IMR-90 (cell line): ENCODE measurements at regions not wholly inside any gene's neighbourhood (a gene's known extent, or its start where the extent isn't known, plus 50 kb on each side); places are given as distances from the start of the nearest gene placed in this dataset.

Experiments
- ATAC-seq: fragments of 200-7000 bp; cut with Tn5 transposase; 2 replicates; pipeline ENCODE4 v1.9.1; 2020; ENCODE audit warnings: low read depth, mild to moderate bottlenecking, moderate library complexity
- BruUV-seq: library from RNA; stranded (reverse); fragments of 400-500 nt; replicated peaks from 2 replicates; lab custom pipeline; 2021; lab: Mats Ljungman, UMichigan
- CTCF ChIA-PET: fragments of 300-600 bp; formaldehyde crosslinking; extraction: SDS; loops from one replicate; lab custom pipeline; 2021; ENCODE audit warnings: antibody characterized with exemption; lab: Yijun Ruan, JAX
- POLR2A ChIA-PET: fragments of 300-600 bp; sonication (Branson Sonifier 250); formaldehyde crosslinking; loops from one replicate; lab custom pipeline; 2022; ENCODE audit warnings: antibody characterized with exemption; ENCODE audit not compliant: unreplicated experiment; lab: Charles Lee
- DNase-seq: peaks from one replicate; pipeline ENCODE4 v3.0.0; 2013
- H2AFZ ChIP-seq: replicated peaks from 2 replicates; pipeline ENCODE3; 2013; ENCODE audit warnings: low read length, mild to moderate bottlenecking; ENCODE audit not compliant: poor library complexity
- H2AK5ac ChIP-seq: 2 replicates; pipeline ENCODE4 v1.6.1; 2013; ENCODE audit warnings: low read depth, low read length, inconsistent platforms
- H2AK9ac ChIP-seq: replicated peaks from 2 replicates; pipeline ENCODE3; 2013; ENCODE audit warnings: mild to moderate bottlenecking, low read depth, low read length, moderate library complexity; ENCODE audit not compliant: poor library complexity
- H2BK120ac ChIP-seq: 2 replicates; pipeline ENCODE4 v1.6.1; 2013; ENCODE audit warnings: low read depth, low read length, inconsistent platforms
- H2BK15ac ChIP-seq: 3 replicates; pipeline ENCODE4 v1.6.1; 2013; ENCODE audit warnings: low read depth, low read length, inconsistent platforms
- H2BK20ac ChIP-seq: 2 replicates; pipeline ENCODE4 v1.6.1; 2013; ENCODE audit warnings: low read depth, mild to moderate bottlenecking, inconsistent platforms, low read length, moderate library complexity
- H2BK5ac ChIP-seq: 2 replicates; pipeline ENCODE4 v1.6.1; 2013; ENCODE audit warnings: mild to moderate bottlenecking, low read depth, low read length, inconsistent platforms; ENCODE audit not compliant: poor library complexity, severe bottlenecking
- H3K14ac ChIP-seq: replicated peaks from 2 replicates; pipeline ENCODE4 v1.6.1; 2013; ENCODE audit warnings: low read depth, low read length, inconsistent platforms
- H3K18ac ChIP-seq: 2 replicates; pipeline ENCODE4 v1.6.1; 2013; ENCODE audit warnings: low read depth, low read length, control low read depth
- H3K23ac ChIP-seq: 2 replicates; pipeline ENCODE4 v1.6.1; 2013; ENCODE audit warnings: low read depth, low read length, inconsistent platforms
- H3K27ac ChIP-seq: 2 replicates; pipeline ENCODE4 v1.5.1; 2013; ENCODE audit warnings: mild to moderate bottlenecking, control low read depth, low read length; ENCODE audit not compliant: insufficient read depth
- H3K27me3 ChIP-seq: 2 replicates; pipeline ENCODE4 v1.6.1; 2013; ENCODE audit warnings: low read length; ENCODE audit not compliant: control insufficient read depth, insufficient read depth
- H3K36me3 ChIP-seq: 2 replicates; pipeline ENCODE4 v1.6.1; 2013; ENCODE audit warnings: low read length, mixed read lengths; ENCODE audit not compliant: control insufficient read depth, insufficient read depth
- H3K4ac ChIP-seq: 2 replicates; pipeline ENCODE4 v1.6.1; 2013; ENCODE audit warnings: low read depth, low read length, inconsistent platforms
- H3K4me1 ChIP-seq: 2 replicates; pipeline ENCODE4 v1.6.1; 2013; ENCODE audit warnings: low read length, mixed read lengths; ENCODE audit not compliant: control insufficient read depth, insufficient read depth
- H3K4me2 ChIP-seq: 2 replicates; pipeline ENCODE4 v1.6.1; 2013; ENCODE audit warnings: low read depth, mild to moderate bottlenecking, control low read depth, low read length, moderate library complexity
- H3K4me3 ChIP-seq: 2 replicates; pipeline ENCODE4 v1.5.1; 2013; ENCODE audit warnings: low read depth, mild to moderate bottlenecking, control low read depth, low read length, moderate library complexity; ENCODE audit not compliant: insufficient read depth
- H3K56ac ChIP-seq: 2 replicates; pipeline ENCODE4 v1.6.1; 2013; ENCODE audit warnings: low read length, inconsistent platforms; ENCODE audit not compliant: insufficient read depth; ENCODE audit errors: extremely low read depth
- H3K79me1 ChIP-seq, 2 experiments: 2 replicates each; pipeline ENCODE4 v1.6.1; 2013; ENCODE audit warnings: low read length in 2 of 2, inconsistent platforms in 1 of 2, low read depth in 1 of 2
- H3K9ac ChIP-seq: 2 replicates; pipeline ENCODE4 v1.6.1; 2013; ENCODE audit warnings: low read depth, low read length, control low read depth
- H3K9me1 ChIP-seq: 2 replicates; pipeline ENCODE4 v1.6.1; 2013; ENCODE audit warnings: low read length, inconsistent platforms; ENCODE audit not compliant: insufficient read depth
- H3K9me3 ChIP-seq: 2 replicates; pipeline ENCODE4 v1.6.1; 2013; ENCODE audit warnings: low read length; ENCODE audit not compliant: control insufficient read depth, insufficient read depth
- H4K20me1 ChIP-seq: 2 replicates; pipeline ENCODE4 v1.6.1; 2013; ENCODE audit warnings: low read length, inconsistent platforms; ENCODE audit not compliant: insufficient read depth
- H4K5ac ChIP-seq: 2 replicates; pipeline ENCODE4 v1.6.1; 2013; ENCODE audit warnings: mild to moderate bottlenecking, low read depth, low read length, control low read depth
- H4K8ac ChIP-seq, 2 experiments: 2 replicates each; pipeline ENCODE4 v1.6.1; 2013; ENCODE audit warnings: low read depth in 2 of 2, low read length in 2 of 2, control low read depth in 1 of 2, inconsistent platforms in 1 of 2
- H4K91ac ChIP-seq: 2 replicates; pipeline ENCODE4 v1.6.1; 2013; ENCODE audit warnings: low read depth, low read length, inconsistent platforms; ENCODE audit not compliant: insufficient read depth
- CHD1 ChIP-seq: IDR thresholded peaks from 2 replicates; pipeline ENCODE4 v1.6.1; 2012; ENCODE audit warnings: low read depth, low read length, improper control_type of control experiment
- MAFK ChIP-seq: IDR thresholded peaks from 2 replicates; pipeline ENCODE4 v1.6.1; 2012; ENCODE audit warnings: low read depth, low read length, improper control_type of control experiment
- WGBS, 2 experiments: methylation state at CpG; one replicate each; pipeline versions ENCODE4 v1.1.5 to v1.1.7; 2013; ENCODE audit warnings: missing lambda C conversion rate in 2 of 2; ENCODE audit not compliant: insufficient read length in 1 of 2; ENCODE audit errors: extremely low coverage in 2 of 2; 5-methylcytosine and 5-hydroxymethylcytosine counted together
- dilution Hi-C: fragments of 300-500 bp; cut with HindIII; formaldehyde crosslinking; loops from one replicate; pipeline ENCODE4 v1.14.3; 2018; ENCODE audit warnings: low sequenced_read_pairs; ENCODE audit not compliant: unreplicated experiment
- in situ Hi-C: fragments of 300-500 bp; cut with MboI; formaldehyde crosslinking; loops from 3 replicates; pipeline ENCODE4 v1.14.3; 2019; ENCODE audit warnings: low sequenced_read_pairs, inconsistent platforms, mixed read lengths
- intact Hi-C: fragments of 100-400 bp; cut with micrococcal nuclease; formaldehyde crosslinking; loops from 2 replicates; pipeline ENCODE4 v1.10.0; 2022
- TF ChIP-seq, protein P1 (sequence below): fragments of 150-350 bp; IDR thresholded peaks from 2 replicates; pipeline ENCODE4 v1.6.1; 2017; ENCODE audit warnings: mild to moderate bottlenecking, antibody characterized with exemption, low read length, low read depth

DNA sequence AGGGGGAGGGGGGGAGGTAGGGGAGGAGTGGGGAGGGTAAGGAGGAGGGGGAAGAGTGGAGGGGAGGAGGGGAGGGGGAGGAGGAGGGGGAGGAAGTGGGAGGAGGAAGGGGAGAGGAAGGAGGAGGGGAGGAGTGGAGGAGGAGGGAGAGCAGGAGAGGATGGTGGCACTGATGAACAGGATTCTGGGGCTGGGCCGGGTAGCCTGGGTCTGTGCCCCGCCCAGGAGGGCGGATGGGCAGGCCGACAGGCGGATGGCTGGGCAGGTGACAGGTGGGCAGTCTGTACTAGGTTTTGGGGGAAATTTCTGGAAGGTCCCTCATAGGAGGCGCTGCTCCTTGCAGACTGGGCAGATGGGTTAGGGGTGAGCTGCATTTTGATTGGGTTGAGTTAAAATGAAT lies 66.0 kb upstream of the ADRA2C start:
- Histone ChIP-seq H3K4me3 (no peak overlapping the region), H3K9ac (no peak overlapping the region), H2BK120ac (no peak overlapping the region), H2BK15ac (no peak overlapping the region), H2AK5ac (no peak overlapping the region), H3K4ac (no peak overlapping the region), H4K5ac (no peak overlapping the region), H3K23ac (no peak overlapping the region), H3K27me3 (peaks cover 34% of the 10 kb centered on the region), H4K20me1 (no peaks in the 10 kb centered on the region), H4K8ac (no peak overlapping the region), H3K4me1 (no peaks in the 10 kb centered on the region), H3K4me2 (no peak overlapping the region), H4K91ac (no peak overlapping the region), H3K9me3 (no peaks in the 10 kb centered on the region), H3K14ac (no peak overlapping the region), H3K9me1 (no peaks in the 10 kb centered on the region), H2BK5ac (no peak overlapping the region), H3K36me3 (no peaks in the 10 kb centered on the region), H2AFZ (no peak overlapping the region), H3K18ac (no peak overlapping the region), H2AK9ac (no peak overlapping the region), H3K27ac (no peak overlapping the region), H3K79me1 (no peaks in the 10 kb centered on the region), H3K56ac (no peak overlapping the region), H2BK20ac (no peak overlapping the region)
- DNase-seq (no peak), ATAC-seq (no peak)
- TF ChIP-seq MAFK (no peak), CHD1 (no peak)
- TF ChIP-seq, protein P1, sequence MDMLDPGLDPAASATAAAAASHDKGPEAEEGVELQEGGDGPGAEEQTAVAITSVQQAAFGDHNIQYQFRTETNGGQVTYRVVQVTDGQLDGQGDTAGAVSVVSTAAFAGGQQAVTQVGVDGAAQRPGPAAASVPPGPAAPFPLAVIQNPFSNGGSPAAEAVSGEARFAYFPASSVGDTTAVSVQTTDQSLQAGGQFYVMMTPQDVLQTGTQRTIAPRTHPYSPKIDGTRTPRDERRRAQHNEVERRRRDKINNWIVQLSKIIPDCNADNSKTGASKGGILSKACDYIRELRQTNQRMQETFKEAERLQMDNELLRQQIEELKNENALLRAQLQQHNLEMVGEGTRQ, result no peak
- ChIA-PET POLR2A (no interaction called here), CTCF (no interaction called here)
- 54% methylated on average over 4 of the region's 6 CpGs; no CpG with 5 or more reads in 1 of the 2 experiments for WGBS, 2 experiments
- dilution Hi-C loops (no loop called here), in situ Hi-C loops (no loop called here), intact Hi-C loops (no loop called here)
- no TSS peak for BruUV-seq
